ENCODE measurements at regions not wholly inside any gene's neighbourhood (a gene's known extent, or its start where the extent isn't known, plus 50 kb on each side); places are given as distances from the start of the nearest gene placed in this dataset.

GRCh38 chr15:87686841-87687522 is 569.6 kb downstream of the NTRK3 start:
- no peak for ATAC-seq
- TF ChIP-seq TOX (CRISPR knock-in tag; IDR thresholded peaks at IDR 0.05; ENCODE audit: borderline replicate concordance), result no peak
- TF ChIP-seq RARB (CRISPR knock-in tag; IDR thresholded peaks at IDR 0.05), result no peak
- TF ChIP-seq ARNTL (CRISPR knock-in tag; IDR thresholded peaks at IDR 0.05; ENCODE audit: borderline replicate concordance, low read depth), result no peak
- no peak for TF ChIP-seq PPARA (CRISPR knock-in tag; IDR thresholded peaks at IDR 0.05; ENCODE audit: borderline replicate concordance)
- no peak for TF ChIP-seq BACH2 (CRISPR knock-in tag; IDR thresholded peaks at IDR 0.05; ENCODE audit: borderline replicate concordance)
- TF ChIP-seq SNAI2 (CRISPR knock-in tag; IDR thresholded peaks at IDR 0.05), result no peak

- TF ChIP-seq TSHZ2 (CRISPR knock-in tag; IDR thresholded peaks at IDR 0.05), result no peak
- no peak for TF ChIP-seq CREB5 (CRISPR knock-in tag; IDR thresholded peaks at IDR 0.05; ENCODE audit: low read depth)
- TF ChIP-seq ZNF70 (CRISPR knock-in tag; IDR thresholded peaks at IDR 0.05), result no peak
- no peak for TF ChIP-seq TCF4 (CRISPR knock-in tag; IDR thresholded peaks at IDR 0.05; ENCODE audit: borderline replicate concordance)
- TF ChIP-seq ARNTL (CRISPR knock-in tag; IDR thresholded peaks at IDR 0.05; ENCODE audit: borderline replicate concordance, low read depth), result no peak
- no peak for TF ChIP-seq SNAI2 (CRISPR knock-in tag; IDR thresholded peaks at IDR 0.05)
- TF ChIP-seq BACH2 (CRISPR knock-in tag; IDR thresholded peaks at IDR 0.05; ENCODE audit: borderline replicate concordance), result no peak
- no peak for TF ChIP-seq POU6F1 (CRISPR knock-in tag; IDR thresholded peaks at IDR 0.05; ENCODE audit: borderline replicate concordance, low read depth)
- no peak for TF ChIP-seq CSRNP3 (CRISPR knock-in tag; IDR thresholded peaks at IDR 0.05)
- TF ChIP-seq ZNF565 (CRISPR knock-in tag; conservative IDR thresholded peaks at IDR 0.05; ENCODE audit: low read depth), result no peak
- TF ChIP-seq PPARA (CRISPR knock-in tag; IDR thresholded peaks at IDR 0.05; ENCODE audit: borderline replicate concordance), result no peak
- no peak for TF ChIP-seq ZNF8 (CRISPR knock-in tag; IDR thresholded peaks at IDR 0.05)
- TF ChIP-seq ZFP30 (CRISPR knock-in tag; IDR thresholded peaks at IDR 0.05), result no peak
- TF ChIP-seq RARB (CRISPR knock-in tag; IDR thresholded peaks at IDR 0.05), result no peak
- TF ChIP-seq ISL1 (CRISPR knock-in tag; IDR thresholded peaks at IDR 0.05), result no peak
- no peak for TF ChIP-seq ZFP3 (CRISPR knock-in tag; IDR thresholded peaks at IDR 0.05)
- TF ChIP-seq, protein P1, sequence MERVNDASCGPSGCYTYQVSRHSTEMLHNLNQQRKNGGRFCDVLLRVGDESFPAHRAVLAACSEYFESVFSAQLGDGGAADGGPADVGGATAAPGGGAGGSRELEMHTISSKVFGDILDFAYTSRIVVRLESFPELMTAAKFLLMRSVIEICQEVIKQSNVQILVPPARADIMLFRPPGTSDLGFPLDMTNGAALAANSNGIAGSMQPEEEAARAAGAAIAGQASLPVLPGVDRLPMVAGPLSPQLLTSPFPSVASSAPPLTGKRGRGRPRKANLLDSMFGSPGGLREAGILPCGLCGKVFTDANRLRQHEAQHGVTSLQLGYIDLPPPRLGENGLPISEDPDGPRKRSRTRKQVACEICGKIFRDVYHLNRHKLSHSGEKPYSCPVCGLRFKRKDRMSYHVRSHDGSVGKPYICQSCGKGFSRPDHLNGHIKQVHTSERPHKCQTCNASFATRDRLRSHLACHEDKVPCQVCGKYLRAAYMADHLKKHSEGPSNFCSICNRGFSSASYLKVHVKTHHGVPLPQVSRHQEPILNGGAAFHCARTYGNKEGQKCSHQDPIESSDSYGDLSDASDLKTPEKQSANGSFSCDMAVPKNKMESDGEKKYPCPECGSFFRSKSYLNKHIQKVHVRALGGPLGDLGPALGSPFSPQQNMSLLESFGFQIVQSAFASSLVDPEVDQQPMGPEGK (CRISPR knock-in tag; IDR thresholded peaks at IDR 0.05; ENCODE audit: borderline replicate concordance), result no peak
- TF ChIP-seq GLIS3 (CRISPR knock-in tag; IDR thresholded peaks at IDR 0.05), result no peak
- TF ChIP-seq ESRRG (CRISPR knock-in tag; IDR thresholded peaks at IDR 0.05), result no peak
- no peak for ATAC-seq
Observed at GRCh38 chr15:87686339-87686738, 570.2 kb downstream of the NTRK3 start.

- ATAC-seq, result no peak
- TF ChIP-seq ZFP3 (CRISPR knock-in tag; IDR thresholded peaks at IDR 0.05) (no peak), ZFP30 (CRISPR knock-in tag; IDR thresholded peaks at IDR 0.05) (no peak), ZC3H10 (CRISPR knock-in tag; IDR thresholded peaks at IDR 0.05) (no peak), RARB (CRISPR knock-in tag; IDR thresholded peaks at IDR 0.05) (no peak), PPARA (CRISPR knock-in tag; IDR thresholded peaks at IDR 0.05; ENCODE audit: borderline replicate concordance) (no peak), ARNTL (CRISPR knock-in tag; IDR thresholded peaks at IDR 0.05; ENCODE audit: borderline replicate concordance, low read depth) (no peak)
Observed at GRCh38 chr15:87682527-87682926, 574.0 kb downstream of the NTRK3 start.

Measured in SK-N-SH treated with all-trans-retinoic acid at 6 μM for 48 hours (cell line).